ENCODE measurements at regions not wholly inside any gene's neighbourhood (a gene's known extent, or its start where the extent isn't known, plus 50 kb on each side); places are given as distances from the start of the nearest gene placed in this dataset.

- TF ChIP-seq CTCF (IDR thresholded peaks at IDR 0.05) (no peak), EP300 (IDR thresholded peaks at IDR 0.05) (no peak), POLR2A (IDR thresholded peaks at IDR 0.05) (no peak)
Measured at GRCh38 chr18:38933910-38934510, 1368.4 kb upstream of the CELF4 start.

Measured in ovary (tissue), 3 donors.